Endothelial cell of umbilical vein (primary cell): ENCODE measurements at regions not wholly inside any gene's neighbourhood (a gene's known extent, or its start where the extent isn't known, plus 50 kb on each side); places are given as distances from the start of the nearest gene placed in this dataset.

Experiments used
- TF ChIP-seq, protein P1 (sequence below), 2 donors: IDR thresholded peaks; 1 replicate in 1 of 2; 2 replicates in 1 of 2; pipeline ENCODE4 v1.5.1; 2011; ENCODE audit warnings: low read length in 2 of 2, mild to moderate bottlenecking in 2 of 2, moderate library complexity in 2 of 2, control low read depth in 1 of 2, inconsistent platforms in 1 of 2, low read depth in 1 of 2; ENCODE audit not compliant: insufficient read depth in 1 of 2; ENCODE audit errors: extremely low read depth in 1 of 2
- TF ChIP-seq, protein P2 (sequence below): IDR thresholded peaks from 2 replicates; pipeline ENCODE4 v1.6.1; 2011; ENCODE audit not compliant: insufficient read depth, insufficient read length

DNA sequence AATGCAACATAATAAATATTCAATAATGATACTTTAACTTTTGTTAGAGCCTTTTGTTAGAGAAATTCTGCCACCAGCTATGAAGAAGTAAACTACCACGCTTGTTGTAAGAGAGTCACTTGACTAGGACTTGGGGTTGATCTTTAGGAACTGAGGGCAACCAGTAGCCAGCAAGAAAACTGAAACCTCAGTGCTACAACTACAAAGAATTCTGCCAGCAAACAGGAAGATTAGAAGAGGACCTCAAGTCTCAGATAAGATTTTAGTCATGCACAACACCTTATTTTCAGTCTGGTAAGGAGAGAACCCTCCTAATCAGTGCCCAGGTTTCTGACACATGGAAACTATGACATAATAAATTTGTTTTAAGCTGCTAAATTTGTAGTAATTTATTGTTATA lies 498.3 kb upstream of the STEAP1 start:
- TF ChIP-seq, protein P1, sequence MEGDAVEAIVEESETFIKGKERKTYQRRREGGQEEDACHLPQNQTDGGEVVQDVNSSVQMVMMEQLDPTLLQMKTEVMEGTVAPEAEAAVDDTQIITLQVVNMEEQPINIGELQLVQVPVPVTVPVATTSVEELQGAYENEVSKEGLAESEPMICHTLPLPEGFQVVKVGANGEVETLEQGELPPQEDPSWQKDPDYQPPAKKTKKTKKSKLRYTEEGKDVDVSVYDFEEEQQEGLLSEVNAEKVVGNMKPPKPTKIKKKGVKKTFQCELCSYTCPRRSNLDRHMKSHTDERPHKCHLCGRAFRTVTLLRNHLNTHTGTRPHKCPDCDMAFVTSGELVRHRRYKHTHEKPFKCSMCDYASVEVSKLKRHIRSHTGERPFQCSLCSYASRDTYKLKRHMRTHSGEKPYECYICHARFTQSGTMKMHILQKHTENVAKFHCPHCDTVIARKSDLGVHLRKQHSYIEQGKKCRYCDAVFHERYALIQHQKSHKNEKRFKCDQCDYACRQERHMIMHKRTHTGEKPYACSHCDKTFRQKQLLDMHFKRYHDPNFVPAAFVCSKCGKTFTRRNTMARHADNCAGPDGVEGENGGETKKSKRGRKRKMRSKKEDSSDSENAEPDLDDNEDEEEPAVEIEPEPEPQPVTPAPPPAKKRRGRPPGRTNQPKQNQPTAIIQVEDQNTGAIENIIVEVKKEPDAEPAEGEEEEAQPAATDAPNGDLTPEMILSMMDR (IDR thresholded peaks at IDR 0.05; ENCODE audit: extremely low read depth in 1 of 2, insufficient read depth in 1 of 2, low read depth in 1 of 2, low read length in 2 of 2): no peak
- TF ChIP-seq, protein P2, sequence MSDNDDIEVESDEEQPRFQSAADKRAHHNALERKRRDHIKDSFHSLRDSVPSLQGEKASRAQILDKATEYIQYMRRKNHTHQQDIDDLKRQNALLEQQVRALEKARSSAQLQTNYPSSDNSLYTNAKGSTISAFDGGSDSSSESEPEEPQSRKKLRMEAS: no peak
